ENCODE measurements at regions not wholly inside any gene's neighbourhood (a gene's known extent, or its start where the extent isn't known, plus 50 kb on each side); places are given as distances from the start of the nearest gene placed in this dataset.

DNA sequence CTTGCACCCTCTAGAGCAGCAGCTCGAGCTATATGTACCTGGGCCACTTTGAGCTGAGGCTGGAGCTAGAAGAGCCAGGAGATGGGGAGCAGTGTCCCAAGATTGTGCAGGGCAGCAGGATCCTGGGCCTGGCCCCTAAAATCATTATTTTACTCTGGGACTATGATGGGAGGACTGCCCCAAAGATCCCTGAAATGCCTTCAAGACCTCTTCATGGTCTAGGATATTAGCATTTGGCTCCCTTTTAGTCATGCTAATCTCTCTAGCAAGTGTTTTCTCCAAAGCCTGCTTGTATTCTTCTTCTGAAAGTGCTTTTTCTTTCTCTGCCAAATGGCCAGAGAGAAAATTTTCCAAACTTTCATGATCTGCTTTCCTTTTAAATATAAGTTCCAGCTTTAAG, 211.6 kb downstream of the PARM1 start:
- TF ChIP-seq CTCF (IDR thresholded peaks at IDR 0.05) (no peak), ZFX (IDR thresholded peaks at IDR 0.05; ENCODE audit: borderline replicate concordance) (no peak)
